Ureter (tissue), 1 donor: ENCODE measurements at regions not wholly inside any gene's neighbourhood (a gene's known extent, or its start where the extent isn't known, plus 50 kb on each side); places are given as distances from the start of the nearest gene placed in this dataset.

Experiments
- DNase-seq: peaks from one replicate; pipeline ENCODE4 v3.0.0-alpha.2; 2020; ENCODE audit warnings: low spot score
- donor health status: DM: yes; HTN: yes; CAD: no.

DNA sequence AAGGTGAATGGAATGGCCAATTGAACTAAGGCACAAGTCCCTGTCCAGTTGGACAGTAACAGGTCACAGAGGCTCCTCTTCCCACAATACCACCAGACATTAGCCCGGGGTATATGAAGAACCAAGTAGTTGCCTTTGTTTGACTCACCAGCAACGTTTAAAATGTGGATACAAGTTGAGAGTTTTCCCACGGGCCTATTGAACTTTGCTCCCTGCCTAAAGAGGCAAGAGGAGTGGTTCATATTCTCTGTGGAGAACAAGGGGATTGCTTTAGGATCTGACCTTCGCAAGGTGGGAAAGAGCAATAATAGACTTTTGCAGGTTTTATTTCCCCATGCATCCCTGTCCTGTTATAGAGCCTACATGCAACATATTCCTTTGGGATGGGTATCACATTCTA is 177.2 kb downstream of the POU4F1 start:
- DNase-seq = no peak

DNA sequence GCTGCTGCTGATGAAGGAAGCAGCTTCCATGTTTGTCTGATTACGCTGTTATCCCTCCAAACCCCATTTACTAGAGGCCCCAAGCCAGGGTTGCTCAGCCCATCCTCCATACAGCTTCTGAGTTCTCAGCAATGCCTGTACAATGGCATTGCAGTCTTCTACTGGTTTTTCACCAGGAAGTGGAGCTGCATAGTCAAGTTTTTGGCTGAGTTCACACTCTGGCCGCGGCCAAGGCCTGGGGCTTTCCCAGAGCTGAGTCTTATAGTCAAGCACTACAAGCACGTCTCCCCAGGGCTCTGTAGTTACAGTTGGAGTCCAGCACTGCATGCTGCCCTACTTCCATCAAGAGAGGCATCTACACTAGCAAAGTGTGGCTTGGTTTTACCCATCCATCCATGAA is 182.5 kb downstream of the POU4F1 start:
- DNase-seq = no peak

DNA sequence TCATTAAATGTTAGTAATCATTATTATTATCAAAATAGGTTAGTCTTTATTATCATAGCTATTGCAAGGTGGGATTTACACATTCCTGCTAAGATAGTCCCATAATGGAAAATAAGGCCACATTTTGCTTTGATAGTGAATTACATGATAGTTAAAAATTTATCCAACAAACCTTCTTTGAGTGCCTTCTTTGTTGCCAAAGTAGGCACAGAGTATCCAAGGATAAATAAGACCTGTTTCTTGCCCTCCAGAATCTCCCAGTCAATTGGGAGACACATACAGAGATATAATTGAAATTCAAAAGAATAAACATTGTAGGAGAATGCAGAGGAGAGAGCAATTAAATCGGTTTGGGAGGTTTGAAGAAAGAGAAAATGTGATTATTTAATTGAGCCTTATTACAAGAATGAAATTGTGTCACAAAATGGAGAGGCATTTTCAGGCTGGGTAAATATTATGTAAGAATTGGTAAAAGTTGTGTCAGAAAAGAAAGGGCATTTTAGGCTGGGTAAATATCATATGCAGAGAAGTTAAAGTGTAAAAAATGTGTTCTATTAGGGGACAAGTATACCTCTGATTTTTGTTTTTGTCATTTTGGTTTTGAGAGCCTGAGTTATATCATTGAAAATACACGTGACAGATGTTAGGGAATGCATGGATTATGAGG is 189.3 kb downstream of the POU4F1 start:
- no peak for DNase-seq

DNA sequence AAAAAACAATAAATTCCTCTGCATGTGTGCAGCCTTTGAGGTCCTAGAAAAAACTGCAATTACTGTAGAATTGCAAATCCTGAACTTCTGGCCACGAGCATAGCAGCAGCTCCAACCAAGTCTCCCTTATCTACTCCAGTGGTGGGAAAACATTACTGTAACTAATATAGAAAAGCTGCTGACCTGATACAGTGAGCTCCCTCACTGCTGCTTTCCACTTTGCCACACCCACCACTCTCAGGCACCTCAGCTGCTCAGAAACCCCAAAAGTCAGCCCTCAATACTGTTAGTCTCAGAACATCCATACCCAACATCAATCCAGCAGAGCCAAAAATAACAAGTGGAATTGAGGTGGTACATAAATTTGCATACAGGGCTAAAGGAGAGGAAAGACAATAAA is 192.5 kb downstream of the POU4F1 start:
- no peak for DNase-seq

DNA sequence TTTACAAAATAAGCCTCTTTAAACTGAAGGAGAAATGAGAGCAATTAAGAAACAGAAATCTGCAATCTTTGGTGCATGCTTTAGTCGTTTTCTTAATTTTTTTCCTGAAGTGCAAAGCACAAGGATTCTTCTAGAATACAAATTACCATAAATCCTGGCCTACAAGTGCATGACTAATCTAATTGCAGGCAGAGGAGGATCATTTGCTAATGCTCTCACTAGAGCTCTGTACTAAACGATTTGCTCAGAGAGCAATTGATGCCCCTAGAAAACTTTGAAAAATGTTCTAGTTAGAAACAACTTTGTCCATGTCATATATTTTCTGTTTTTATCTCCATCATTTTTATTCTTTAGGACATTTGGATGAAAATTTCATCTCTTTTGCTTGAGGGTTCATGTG is 193.2 kb downstream of the POU4F1 start:
- DNase-seq = no peak

DNA sequence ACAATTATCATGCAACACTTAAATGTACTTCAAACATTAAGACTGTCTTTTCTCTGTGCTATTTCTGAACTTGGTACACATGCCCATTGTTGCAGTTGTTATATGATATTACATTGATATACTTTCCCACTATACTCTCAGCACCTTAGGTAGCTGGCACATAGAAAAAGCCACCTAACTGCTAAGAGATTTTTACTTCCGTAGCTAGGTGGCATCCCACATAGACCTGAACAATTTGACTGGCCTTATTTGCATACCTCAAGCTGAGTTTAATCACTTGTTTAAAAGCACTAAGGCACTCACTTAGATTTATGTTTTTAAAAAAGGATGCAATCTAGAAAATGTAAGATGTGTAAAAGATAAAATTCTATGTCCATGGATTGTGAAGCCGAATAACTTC is 194.2 kb downstream of the POU4F1 start:
- no peak for DNase-seq

DNA sequence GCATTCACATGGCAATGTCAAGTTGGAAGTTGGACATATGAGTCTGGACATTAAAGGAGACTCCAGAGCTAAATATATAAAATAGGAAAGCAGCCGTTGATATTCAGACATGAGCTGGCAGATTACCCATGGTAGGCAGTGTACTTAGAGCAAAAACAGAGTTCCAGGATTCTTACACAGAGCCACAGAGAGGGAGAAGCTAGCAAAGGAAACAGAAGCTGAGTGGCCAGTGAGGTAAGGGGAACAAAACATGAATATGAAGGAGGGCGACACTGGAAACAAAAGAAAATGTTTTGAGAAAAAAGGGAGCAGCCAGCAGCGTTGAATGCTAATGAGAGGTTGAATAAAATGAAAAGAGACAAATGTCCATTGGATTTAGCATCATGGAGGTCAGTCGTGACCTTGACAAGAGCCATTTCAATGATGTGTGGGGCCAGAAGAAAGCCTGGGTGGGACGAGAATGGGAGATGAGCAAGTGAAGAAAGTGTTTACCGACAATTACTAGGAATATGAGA is 198.4 kb downstream of the POU4F1 start:
- DNase-seq = no peak

DNA sequence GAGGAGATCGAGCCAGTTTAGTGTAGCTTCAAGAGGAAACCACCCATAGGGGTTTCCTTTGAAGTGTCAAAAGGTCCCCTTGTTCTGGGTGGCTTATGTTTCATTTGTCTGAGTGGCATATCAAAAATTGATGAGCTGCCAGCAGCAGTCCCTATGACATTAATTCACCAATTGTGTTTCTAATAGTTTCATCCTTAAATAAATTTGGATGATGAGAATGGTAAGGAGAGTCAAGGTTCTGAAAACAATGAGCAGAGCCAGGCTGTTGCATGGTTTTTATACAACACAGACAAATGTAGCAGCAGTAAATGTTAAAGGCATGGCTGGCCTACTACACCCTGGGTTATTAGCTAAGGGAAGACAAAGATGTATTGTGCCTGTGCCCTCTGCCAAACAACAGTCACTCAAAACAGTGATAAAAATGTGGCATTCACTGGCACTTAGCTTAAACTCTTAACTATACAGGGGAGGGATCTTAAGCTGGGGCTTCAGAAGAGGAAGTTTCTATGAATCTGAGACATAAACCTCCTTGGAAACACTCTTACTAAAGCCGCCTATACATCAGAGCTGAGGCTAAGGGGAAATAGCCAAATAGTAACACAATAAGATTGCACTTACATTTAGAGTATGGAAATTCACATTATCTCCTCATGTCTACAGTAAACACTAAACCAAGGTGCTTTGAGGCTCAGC is 200.5 kb downstream of the POU4F1 start:
- DNase-seq = no peak

DNA sequence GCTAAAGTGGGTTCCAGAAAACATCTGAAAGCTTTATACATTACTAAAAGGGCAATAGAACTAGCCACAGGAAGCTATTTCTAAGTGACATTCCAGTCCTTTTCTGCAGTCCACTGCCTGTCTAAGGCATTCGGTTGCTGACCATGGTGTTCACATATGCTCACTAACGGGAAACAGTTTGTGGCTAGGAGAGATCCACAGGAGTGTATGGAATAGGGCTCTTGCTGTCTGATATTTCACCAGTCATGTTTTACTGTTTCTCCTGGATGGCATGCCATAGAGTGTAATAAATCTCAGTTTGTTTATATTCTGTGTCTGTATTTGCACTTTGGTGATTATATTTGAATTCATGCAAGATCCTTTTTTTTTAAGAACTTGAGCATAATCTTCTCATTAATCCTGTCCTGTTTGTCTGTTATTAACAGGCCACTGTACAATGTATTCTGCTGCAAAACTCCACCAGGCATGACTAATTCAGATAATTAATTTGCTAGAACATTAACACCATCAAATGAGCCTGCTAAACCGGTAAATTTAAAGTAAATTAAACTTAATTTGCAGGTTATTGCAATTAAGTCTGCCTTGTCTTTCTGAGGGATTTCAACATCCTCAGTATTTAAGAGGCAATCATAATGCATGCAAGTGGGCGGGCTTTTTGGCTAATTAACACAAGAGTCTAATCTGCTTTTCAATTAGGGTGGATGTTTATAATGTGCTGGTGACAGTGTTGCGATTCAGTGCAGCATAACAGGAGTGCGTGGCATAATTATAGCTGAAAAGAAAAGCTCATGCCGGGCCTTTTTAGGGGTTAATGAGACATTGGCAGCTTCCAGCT is 201.3 kb downstream of the POU4F1 start:
- DNase-seq = no peak

DNA sequence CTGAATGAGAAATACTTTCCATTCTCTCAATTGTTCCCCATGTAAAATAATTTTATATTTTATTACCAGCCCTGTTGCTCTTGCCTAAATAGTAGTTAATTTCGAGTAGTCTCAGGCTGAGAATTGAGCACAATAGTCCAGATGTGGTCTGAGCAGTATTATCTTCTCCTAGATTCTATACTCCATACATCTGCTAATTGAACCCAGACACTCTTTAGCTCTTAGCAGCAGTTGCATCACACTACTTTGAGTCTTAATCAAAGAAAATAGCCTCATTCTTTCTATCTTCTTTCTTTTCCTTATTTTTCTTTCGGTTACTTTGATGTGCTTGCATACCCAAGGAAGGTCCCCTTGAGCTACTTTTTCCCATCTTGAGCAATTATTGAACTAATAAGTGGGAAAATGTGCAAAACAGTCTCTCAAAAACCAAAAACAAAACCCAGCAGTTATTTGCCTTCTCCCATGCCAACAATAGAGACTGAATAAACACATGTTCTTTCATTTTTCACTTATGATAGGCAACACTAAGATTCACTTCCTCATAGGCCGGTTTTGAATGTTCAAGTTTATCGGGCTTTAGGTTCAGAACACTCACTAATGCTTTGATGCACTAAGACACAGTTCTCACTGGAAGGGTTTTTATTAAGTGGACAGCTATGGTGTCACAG is 204.5 kb downstream of the POU4F1 start:
- no peak for DNase-seq

DNA sequence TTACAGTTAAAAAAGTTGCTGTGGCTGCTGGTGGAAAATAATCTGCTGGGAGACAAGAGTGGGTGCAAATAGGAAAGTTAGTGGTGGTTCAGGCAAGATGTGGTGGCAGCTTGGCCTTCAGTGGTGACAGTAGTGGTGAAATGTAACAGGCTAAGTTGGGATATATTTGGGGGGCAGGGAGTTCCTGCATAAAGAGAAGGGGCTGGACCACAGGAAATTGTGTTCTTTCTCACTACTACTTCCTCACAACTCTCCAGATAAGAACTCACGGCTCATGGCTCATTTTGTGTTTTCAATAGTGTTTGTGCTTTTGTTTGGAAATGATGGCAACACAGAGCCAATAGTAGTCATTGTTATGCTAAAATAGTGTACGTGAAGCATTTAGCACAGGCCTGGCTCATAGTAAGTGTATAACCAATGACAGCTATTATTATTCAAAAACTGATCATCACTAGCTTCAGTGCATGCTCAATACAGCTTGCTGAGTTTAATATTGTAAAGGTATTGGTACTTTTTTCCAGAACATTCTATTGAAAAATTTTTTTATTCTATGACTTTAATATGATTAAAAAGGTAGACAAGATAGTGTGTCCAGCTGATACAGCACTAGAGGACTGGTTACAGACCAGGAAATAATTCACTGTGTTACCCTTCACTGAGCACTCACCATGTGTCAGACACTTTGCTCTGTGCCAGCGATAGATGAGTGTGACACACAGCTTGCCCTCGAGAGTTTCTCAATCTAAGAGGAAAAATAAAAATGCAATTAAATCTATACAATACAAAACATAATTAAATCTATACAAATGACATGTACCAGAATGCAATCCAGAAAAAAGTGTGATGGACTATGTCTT is 209.8 kb downstream of the POU4F1 start:
- DNase-seq = no peak

DNA sequence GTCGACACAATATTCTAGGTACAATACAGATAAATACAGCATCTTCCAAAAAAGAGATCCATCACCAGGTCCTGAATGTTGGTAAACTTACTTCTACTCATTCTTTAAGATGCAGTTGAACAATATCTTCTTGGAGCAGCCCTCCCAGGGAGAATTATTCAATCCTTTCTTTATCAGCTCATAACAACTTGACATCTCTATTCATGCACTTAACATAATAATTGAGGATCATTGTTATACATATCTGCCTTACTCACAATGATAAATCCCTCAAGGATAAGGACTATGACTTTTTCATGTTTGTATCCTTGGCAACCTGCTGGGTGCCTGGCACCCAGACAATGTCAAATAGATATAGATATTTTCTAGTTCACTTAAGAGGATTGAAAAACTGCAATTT is 219.5 kb downstream of the POU4F1 start:
- no peak for DNase-seq

DNA sequence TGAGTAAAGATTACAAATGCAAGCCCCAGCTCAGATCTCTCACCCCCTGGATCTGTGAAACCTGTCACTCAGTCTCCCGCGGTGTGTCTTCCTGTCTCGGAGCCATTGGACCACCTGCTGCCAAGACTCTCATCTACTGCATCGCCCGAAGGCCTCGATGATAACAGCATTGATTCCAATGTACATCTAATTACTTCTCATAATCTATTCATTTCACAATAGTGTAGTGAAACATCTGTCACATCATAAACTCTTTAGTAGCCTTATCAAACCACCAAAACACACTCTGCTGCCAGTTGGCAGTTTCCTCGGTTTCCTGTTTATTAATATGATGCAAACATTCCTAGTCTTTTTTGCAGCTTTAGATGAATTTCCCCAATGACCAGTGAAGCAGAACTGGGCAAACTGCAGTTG is 220.3 kb downstream of the POU4F1 start:
- no peak for DNase-seq

DNA sequence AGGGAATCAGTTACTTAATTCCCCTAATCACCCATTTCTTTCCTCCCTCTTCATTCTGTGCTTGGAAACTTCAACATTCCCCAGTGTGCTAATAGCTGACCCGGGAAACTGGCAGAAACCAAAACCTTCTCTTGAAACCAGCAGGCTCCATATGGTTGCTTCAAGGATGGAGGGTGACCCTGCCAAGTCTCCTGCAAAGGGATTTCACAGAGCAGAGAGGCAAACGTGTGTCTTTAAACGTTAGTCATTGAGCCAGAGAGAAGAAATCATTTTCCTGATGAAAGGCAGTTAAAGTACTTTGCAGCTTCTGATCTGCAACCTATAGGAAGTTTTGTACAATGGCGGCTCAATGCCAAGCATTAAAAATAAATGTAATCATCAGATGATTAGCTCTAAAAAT is 220.9 kb downstream of the POU4F1 start:
- DNase-seq = no peak

DNA sequence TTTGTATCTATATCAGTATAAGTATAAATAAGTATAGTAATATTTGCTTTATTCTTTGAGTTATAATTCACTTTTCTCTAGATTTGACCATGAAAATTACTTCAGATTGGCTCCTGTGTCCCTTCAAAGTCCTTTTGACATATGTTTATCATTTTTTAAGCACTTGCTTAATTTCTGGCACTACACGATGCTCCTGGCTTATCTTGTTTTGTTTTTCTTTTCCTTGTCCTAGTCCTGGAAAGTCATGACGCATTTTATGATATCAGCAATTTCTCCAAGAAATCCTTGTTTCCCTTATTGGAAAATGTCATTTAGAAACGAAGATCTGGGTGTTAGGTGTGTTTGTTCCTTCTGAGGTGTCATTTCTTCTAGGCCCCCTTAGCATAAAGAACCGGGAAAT is 226.5 kb downstream of the POU4F1 start:
- no peak for DNase-seq

DNA sequence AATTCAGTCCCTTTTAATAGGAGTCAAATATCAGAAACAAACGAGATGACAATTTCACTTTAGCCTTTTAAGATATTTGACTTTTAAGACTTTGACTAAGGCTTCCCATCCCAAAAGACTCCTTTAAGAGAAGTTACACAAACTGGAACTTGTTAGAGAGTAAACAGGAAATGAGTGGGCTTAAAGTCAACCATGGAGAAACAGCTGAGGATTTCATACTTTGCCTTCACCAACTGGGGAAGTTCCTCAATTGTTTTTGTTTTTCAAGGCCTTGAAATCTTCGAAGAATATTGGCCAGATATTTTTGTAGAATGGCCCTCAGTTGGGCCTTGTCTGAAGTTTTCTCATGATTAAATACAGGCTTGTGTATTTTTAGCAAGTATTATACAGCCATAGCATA is 227.3 kb downstream of the POU4F1 start:
- no peak for DNase-seq

DNA sequence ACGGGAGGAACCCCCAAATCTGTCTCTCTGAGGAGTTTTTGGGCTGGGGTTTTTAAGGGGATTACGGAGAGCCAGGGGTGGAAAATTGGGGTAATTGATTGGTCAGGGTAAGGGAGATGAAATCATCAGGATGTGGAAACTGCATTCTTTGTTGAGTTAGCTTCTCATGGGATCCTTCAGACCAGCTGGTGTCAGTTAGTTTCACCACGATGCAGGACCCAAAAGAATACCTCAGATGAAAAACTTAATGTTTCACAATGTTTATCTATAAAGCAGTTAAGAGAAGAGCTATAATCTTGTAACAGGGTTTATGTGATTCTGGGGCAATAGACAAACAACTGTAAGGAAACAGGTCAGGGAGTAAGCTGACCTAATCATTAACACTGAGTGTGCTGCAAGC is 230.8 kb downstream of the POU4F1 start:
- no peak for DNase-seq

DNA sequence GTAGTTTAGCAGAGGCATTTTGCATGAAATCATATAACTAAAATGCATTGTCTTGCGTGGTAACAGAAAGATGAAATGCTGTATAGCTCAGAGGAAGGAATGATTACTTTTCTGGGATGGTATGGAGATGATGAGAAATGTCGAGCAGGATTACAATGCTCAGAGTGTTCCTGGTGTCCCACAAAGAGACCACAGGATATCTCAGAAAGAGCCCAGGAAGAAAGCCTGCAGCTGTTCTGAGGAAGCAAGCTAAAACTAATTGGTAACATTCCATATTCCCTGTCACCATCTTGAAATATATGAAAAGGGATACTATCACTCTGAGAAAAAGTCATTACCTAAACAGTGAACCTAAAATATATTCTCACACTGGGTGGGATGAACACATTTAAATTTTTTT is 233.1 kb downstream of the POU4F1 start:
- no peak for DNase-seq

DNA sequence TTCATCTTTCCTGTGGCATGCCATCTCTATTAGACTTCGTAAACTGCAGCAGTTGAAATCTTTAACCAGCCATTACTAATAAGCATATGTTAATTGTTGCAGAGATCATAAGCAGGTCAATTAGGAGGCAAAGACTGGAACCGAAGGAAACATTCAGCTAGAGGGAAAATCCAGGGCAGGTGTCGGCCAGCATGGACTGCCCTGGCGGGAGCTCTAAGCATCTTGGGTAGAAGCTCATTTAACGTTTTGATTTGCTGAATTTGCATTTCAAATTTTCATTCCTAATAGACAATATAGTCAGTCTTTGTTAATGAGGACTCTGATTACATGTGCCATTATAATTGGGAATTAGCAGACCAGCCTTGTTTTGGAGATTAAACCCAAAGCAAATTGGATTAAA is 238.6 kb downstream of the POU4F1 start:
- no peak for DNase-seq

DNA sequence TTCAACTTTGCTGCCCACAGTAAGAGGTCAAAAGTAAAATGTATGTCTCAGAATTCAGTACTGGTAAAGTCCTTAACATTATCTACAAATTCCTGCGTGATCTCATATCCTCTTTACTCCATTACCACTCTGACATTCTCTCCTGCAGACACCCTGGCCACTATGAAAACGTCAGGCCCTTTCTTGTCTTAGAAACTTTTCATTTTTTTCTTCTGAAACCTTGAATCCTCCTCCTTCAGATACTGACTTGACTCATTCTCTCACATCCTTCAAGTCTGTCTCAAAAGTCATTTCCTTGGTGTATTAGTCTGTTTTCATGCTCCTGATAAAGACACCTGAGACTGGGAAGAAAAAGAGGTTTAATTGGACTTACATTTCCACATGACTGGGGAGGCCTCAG is 262.3 kb downstream of the POU4F1 start:
- DNase-seq = no peak

DNA sequence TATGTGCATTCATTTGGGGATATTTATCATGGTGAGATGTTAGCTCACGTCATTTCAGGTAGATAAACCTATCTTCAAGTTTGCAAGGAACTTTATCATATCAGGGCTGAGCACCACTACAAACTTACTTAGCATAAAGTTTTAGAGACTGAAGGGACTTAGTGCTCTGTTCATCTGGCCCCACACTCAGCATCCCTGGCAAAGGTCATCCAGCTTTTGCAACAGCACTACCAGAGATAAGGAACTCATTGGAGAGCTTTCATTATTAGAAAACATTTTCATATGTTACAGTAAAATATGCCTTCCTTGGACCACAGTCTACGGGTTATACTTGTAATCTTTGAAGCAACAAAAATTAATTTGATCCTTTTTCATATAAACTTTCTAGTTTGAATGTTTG is 263.4 kb downstream of the POU4F1 start:
- no peak for DNase-seq
